NCI-H2227 (cell line): ENCODE measurements at regions not wholly inside any gene's neighbourhood (a gene's known extent, or its start where the extent isn't known, plus 50 kb on each side); places are given as distances from the start of the nearest gene placed in this dataset.

Experiments
- DNase-seq: peaks from one replicate; lab custom pipeline; 2025; ENCODE audit not compliant: unreplicated experiment; lab: John Stamatoyannopoulos, UW

DNA sequence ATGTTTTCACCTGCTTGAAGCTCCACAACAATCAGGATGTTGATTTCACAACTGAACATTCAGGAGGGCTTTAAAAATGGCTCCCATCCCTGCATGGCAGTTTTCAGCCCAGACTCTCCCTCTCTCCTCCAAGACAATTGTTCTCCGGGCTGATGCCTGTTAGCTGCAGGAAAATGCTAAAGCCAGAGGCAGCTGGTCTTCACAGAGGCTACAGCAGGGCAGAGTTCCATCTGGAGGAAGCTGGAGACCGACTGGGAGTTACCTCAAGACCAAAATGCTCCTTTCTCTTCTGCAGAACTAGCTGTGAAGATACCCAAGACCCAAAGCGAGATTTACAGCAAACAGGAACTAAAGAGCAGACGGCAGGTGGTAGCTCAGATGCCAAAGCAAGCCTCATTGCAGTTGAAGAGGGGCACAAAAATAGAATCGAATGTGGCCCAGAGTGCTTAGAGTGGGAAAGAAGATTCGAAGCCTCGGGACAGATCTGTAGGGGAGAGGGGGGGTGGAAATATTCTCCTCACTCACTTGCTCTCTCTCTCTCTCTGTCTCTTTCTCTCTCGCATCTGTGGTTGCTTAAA lies 423.6 kb downstream of the ZNF521 start:
- no peak for DNase-seq

DNA sequence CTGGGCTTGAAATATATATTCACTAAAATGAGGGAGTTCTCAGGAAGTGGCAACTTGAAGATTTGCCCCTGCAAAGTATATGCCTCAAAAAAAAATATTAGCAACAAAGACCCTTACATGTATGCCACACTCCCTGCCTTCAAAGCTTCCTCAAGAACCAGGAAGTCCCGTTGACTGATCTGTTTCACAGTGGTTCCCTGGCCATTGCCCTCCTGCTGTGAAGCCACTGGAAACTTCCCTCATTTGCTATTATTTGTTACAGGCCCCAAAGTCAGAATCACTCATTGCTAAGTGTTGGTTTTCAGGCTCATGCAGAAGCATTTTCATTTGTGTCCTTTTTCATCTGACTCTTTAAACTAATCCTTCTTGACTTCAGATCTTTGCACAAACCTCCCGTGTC lies 421.5 kb downstream of the ZNF521 start:
- no peak for DNase-seq

DNA sequence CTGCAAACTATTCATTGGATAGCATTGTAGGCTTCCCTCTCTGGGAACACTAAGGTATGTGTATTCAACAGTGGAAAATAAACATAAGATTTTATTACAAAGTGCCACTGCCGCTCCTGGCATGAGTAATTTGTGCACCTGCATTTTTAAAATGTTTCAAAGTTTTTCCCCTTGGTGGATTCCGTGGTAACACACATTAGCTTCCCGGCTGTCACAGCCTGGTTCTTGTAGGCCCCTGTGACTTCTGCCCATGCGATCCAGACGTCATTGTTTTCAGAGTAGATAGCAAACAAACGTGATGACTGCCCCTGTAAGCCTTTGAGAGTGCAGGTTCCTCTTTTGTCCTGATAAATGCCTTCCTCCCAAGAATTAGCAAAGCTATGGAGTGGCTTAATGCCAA lies 421.0 kb downstream of the ZNF521 start:
- DNase-seq, result no peak

DNA sequence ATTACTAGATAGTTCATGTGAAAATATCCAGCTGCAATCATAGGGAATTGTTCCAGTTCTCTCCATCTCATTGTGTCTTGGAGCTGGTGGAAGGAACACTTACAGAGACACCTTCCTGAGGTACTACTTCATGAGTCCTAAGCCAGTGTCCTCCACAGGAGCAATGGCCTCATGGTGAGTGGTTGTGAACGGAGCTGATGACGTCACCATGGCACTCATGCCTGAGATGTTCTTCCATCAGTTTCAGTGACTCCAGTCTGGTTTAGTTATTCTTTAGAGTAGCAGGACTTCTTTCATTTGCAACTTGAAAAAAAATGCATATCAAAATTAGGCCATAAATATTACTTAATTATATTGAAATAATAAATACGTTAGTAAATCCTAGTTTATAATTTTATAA lies 418.6 kb downstream of the ZNF521 start:
- DNase-seq, result no peak

DNA sequence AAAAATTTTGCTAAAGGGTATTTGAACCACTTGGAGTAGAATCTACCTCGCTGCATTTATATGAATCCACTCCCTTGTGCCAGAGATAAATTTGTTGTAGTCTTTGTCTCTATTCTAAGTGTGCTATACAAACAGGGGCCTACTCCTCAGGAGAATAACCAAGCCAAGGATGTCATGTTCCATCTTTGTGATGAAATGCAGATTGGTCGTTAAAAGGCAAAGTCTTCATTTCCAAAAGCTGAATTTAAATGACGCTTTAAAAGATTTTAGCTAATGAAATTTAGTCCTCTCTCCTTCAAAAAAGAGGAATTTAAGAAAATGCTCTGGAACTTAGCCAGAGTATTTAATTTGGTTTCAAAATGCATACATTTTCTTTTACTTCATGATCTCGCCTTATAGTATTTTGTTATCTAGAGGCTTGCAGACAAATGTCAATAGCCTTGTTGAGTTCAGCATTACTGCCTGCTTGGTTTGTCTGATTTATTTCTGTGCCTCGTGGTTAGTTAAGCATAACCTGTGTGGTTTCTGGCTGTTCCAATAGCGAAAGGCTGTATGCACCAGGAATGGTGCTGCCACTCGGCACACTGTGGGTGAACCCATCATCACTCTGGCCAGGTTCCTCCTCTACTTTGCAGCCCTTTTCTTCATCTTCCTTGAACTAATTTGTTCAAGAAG lies 417.6 kb downstream of the ZNF521 start:
- no peak for DNase-seq

DNA sequence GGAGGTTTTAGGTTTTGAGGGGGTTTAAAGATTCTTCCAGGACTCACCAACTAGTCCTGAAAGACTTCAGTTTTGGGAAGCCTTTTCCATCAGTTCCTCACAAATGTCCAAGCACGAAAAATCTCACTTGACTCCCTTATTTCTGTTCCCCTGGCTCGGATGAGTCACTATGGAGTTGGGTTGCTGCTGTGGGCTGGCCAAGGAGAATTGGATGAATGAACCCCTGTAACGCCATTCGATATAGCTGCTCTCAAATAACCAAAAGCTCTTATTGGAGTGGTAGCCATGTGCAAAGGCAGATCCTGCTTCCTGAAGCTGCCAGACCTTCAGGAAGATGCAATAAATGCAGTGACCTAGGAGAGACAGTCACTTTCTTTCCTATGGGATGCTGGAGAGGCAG lies 417.0 kb downstream of the ZNF521 start:
- no peak for DNase-seq

DNA sequence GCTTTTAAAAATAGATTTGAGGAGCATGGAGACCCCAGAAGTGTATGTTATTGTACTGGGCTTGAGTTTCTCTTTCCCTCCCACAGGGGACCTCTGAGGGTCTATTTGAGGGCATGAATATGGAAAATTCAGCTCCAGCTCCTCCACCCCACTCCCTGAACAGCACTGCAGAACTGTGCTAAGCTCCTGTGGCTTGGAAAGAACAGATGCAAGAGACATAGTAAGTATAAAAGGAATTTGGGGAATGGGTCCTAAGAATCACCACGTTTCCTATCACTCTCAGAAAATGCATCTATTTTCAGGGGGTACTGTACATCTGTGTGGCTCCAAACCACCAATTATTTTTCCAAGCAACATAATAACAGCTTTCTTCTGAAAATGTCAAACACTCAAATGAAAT lies 416.1 kb downstream of the ZNF521 start:
- DNase-seq, result peak; percentile 73

DNA sequence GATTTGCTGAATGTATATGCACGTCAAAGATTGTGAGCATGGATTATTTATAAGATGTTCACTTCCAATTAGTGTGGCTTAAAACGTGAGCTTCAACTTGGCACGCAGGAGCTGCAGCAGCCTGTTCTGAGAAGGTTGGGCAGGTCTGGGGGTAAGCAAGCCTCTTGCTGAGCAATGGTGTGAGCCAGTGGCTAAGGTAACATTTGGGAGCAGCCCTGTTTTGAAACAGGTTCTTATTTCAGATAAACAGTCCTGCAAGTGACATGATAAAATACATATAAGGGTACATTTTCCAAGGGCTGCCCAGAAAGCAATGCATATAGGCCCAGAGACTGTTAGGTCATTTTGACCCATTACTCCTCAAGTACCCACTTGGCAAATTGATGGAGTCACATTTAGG lies 415.3 kb downstream of the ZNF521 start:
- peak; percentile 35 for DNase-seq

DNA sequence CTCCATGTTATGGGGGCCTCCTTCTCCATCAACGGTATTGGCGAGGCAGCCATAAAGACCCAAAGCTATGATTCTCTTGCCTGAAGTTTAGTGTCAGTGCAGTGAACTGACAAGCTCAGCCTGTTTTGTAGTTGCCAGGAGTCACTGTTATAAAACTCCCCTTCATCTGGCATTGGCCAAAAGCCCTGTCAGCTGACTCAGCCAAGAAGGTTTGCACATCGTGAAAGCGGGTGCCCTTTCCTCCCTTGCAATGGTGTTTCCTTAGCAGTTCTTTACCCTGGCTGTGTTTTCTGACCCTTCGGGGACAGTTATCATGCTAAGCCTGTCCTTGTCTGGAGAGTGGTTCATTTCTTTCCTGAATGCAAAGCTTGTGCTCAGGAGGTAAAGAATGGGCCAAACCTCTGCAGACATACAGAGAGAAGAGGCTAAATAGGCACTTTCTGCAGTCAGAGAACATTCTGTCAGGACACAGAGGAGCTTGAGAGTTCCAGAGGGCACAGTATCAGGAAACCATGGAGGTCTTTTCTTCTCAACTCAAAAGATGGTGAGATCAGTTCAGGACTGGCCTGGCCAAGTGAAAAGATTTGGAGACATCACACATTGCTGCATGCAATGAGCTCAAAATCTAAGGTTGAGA lies 414.2 kb downstream of the ZNF521 start:
- no peak for DNase-seq

DNA sequence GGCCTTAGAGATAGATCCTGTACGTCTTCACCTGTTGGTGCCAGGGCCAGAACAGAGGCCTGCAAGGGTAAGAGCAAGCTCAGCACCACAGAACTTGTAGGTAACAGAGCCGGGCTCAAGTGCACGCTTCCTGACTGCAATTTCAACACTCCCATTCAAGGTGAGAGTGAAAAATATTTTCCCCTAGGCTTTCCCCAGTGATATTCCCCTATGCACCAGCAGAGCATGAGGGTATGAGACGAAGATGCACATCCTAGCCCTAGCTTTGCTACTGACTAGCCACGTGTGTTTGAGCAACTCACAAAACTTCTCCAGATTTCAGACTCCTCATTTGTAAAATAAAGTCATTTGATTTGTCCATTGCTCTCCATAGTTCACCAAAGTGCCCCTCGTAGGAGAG lies 411.6 kb downstream of the ZNF521 start:
- DNase-seq, result no peak

DNA sequence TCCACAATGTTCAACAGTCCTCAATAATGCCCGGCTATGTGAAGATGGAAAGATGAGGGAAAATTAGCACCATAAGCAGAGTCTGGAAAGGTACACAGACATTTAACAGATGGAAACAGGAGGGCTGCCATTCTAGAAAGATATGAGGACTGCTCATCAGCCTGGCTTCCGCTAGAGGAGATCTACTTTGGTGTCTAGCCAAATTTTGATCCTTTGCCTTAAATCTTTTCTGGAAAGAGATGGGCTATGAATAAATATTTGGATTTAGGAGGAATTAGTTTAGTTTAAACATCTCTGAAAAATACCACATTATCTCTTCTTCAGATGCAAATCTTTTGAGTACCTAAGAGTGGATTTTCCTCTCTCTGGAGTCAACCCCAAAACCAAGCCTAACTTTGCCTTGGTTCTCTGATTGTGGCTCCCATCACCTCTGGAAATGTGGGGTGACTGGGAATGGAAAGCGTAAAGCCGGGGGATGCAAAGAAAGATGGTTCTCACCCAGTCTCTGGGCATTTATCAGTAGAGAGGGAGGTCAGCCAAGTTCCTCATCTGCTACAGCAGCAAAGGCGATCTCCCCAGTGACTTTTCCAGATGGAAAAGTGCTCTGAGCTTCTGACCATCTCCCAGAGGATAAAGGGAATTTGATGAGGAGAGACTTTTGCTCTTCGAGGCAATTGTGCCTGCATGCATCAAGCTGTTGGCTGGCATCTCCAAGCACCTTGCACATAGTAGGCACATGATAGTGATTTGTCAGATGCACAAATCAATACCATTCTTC lies 410.6 kb downstream of the ZNF521 start:
- DNase-seq, result no peak

DNA sequence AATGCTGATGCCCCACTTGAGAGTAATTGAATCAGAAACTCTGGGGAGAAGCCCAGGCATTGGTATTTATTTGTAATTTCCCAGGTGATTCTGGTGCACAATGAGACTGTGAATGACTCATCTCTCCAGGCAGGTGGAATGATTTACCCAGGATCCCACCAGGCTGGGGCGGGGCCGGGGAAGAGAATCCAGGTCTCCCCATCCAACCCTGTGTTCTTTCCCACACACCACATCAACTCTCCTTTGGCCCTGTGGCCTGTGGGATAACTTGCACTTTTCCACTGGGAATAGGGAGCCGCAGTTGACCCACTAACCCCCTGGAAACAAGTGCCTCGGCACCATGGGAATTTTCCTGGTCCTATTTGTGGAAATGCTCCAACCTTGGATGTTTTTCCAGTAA lies 409.8 kb downstream of the ZNF521 start:
- no peak for DNase-seq

DNA sequence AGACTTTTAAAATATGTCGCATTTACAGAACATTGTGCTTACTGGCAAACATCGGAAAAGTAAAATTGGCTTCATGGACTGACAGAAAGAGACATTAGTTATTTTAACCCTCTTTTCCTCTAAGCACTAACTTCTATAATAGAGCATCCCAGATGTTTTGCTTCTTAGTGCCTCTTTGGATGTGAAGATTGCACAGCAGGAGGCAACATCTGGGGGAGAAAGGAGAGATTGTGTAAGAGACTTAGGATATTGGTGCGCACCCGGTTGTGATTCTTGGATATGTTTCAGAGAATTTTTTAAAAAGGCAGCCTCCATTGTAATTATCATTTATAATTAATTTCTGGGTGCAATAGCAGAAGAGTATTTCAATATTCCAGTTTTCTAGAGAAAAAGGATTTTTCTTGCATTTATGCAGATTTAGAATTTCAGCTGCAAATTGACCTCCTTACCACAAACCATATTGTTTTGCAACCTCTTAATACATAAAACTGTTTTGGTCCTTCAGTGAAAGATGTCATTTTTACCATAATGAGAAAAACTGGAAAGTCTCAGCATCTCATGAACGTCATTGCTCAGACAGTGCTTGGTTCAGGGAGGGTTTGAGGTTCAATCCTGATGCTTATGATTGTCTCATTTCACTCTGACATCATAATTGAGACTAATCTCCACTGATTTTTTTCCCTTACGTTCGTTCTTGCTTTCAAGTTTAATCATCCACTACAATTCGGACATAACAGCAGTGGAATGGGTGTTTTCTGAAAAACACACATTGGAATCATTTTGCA lies 404.3 kb downstream of the ZNF521 start:
- no peak for DNase-seq

DNA sequence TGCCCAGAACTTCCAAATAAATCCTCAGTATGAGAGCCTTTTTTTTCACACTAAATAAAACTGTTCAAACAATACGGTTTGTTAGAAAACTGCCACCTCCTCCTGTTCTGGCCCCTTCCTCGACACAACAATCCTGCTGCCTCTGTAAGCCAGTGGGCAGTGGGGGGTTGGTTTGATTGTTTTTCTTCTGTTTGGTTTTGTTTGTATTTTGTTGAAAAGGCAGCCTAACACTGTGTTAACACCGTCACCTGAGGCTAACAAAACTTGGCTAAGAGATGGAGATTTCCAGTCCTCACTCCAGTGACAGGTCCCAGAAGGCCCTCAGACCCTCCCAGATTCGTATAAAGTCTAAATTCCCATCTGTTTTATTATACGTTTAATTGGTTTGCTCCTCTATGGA lies 402.1 kb downstream of the ZNF521 start:
- peak; percentile 72 for DNase-seq

DNA sequence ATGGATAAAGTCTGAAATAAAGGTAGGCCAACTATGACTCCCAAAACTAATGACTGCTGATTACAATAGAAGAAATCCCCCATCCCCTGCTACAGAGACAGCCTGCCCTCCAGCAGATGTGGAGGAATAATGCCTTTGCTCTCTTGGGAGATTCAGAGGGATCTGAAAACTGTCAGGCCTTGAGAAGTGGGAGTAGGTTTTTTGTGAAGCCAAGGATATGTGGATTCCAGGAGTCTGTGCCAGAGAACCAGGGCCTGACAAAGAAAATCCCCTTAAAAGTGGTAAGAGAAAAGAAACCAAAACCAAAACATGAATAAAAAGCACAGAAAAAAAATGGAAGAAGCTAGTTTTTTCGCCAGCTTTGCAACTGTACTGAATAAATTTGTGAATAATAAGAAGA lies 397.6 kb downstream of the ZNF521 start:
- no peak for DNase-seq

DNA sequence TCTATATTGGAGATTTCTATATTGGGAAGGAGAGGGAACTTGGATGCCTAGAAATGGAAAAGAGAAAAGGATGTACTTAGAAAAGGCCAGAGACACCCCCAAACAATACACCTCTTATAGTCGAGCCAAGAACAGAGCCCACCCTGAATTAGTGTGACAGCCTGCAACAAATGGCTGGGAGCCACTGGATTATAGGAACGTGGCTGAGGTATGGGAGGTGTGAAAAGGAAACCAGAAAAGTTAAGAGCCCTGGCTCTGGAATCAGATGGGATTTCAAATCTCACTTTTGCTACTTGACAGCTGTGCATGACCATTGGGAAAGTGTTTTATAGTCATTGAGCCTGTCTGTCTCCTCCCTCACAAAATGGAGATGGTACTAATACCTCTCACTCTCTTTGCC lies 394.0 kb downstream of the ZNF521 start:
- no peak for DNase-seq

DNA sequence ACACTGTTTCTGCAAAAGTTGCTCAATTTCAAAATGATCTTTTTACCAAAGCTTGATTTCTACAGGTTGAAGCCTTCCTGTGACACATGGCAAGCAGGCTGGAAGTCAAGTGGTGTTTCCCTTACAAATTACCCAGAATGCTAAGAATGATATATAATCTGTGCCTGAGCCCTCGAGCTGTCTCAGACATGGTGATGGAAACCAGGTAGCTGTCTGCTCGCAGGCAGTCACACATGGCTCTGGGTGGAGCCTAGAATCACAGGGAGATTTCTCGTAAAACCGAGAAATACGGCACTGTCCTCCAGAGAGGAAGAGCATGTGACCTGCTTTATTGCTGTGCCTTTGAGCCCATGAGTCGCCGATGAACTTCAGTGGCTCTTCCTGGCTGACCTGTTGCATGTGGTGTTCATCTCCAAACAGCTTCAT lies 392.9 kb downstream of the ZNF521 start:
- DNase-seq, result no peak

DNA sequence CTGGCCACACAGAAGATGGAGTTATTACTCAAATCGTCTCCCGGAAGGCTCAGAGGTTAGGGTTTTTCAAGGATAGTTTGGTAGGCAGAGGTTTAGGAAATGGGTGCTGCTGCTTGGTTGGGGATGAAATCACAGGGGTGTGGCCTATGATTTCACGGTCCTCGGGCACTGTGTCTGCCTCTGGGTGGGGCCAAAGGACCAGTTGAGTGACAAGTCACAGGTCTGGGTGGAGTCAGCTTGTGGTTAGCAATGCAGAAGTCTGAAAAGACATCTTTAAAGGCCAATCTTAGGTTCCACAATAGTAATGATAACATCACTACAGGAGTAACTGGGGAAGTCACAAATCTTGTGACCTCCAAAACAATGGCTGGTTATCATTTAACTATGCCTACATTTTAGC lies 387.8 kb downstream of the ZNF521 start:
- peak; percentile 6 for DNase-seq

DNA sequence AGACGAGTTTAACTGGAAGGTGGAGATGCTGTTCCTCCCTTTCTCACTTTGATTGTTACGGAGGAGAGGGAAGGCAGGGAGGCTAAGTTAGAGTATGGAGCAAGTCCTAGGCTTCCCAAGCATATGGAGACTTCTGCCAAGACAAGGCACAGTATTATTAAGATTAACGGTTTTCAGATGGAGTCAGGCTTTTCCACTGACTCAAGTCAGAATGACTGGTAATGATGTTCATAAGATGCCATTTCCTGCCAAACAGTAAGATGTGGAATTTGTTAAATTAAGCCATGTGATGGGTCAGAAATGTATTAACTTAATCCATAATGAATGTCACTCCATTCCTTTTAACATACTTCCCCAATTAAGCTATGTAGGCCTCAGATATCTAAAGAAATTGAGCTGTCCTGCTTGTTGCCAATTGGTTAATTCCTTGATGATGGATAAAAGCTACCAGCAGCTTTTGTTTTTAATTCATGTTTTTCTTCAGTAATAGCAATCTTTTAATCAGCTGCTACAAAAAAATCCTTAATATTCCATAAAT lies 383.7 kb downstream of the ZNF521 start:
- DNase-seq, result no peak

DNA sequence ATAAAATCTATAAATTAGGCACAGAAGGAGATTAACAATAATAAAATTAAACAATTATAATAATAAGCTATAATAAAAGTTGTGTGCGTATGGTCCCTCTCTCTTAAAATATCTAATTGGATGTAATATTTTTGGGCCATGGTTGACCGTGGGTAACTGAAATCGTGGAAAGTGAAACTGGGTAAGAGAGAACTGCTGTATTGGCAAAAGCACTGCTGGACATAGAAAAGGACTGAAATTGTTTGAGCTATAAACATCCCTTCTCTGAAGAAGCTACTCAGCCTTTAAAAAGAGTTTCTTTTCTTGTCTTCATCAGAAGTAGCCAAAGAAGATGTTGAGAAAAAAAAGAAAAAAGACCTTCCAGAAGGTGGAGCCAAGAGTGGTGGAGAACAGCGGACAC lies 379.4 kb downstream of the ZNF521 start:
- DNase-seq, result no peak

DNA sequence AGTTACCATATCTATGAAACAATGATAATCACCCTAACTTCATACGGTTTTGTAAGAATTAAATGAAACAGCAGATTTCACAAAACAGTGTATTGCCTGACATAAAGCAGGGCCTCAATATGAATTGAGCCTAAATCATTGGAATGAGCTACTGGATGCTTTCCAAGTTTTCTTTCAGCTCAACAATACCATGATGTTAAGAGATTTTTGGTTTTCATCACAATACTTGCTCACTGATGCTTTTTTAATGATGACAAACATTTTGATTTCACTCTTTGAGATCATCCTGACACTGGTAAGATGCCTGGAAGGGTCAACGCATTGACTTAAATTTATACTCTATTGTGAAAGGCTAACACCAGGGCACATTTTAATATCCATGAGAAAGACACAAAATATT lies 377.5 kb downstream of the ZNF521 start:
- DNase-seq, result no peak
